Esophagus muscularis mucosa (tissue), 3 donors: ENCODE measurements at regions not wholly inside any gene's neighbourhood (a gene's known extent, or its start where the extent isn't known, plus 50 kb on each side); places are given as distances from the start of the nearest gene placed in this dataset.

ENCODE experiments used
- CTCF ChIP-seq, 3 experiments: fragments of 200-600 bp in 2 of 3; fragments of 450-650 bp in 1 of 3; sonication (generic) in 2 of 3; IDR thresholded peaks; one replicate each; pipeline ENCODE4 v1.5.1; 2017 to 2019; ENCODE audit warnings: antibody characterized with exemption in 3 of 3, mild to moderate bottlenecking in 2 of 3, moderate library complexity in 1 of 3
- POLR2A ChIP-seq: fragments of 450-650 bp; IDR thresholded peaks from one replicate; pipeline ENCODE4 v1.6.1; 2017; ENCODE audit warnings: antibody characterized with exemption, moderate library complexity, mild to moderate bottlenecking, low read depth
- POLR2AphosphoS5 ChIP-seq, 2 donors: sonication (generic); formaldehyde crosslinking; IDR thresholded peaks; one replicate each; pipeline ENCODE4 v1.6.1; 2017; ENCODE audit warnings: antibody characterized with exemption in 2 of 2

GRCh38 chr2:176910828-176911227, 301.8 kb upstream of the HNRNPA3 start:
- TF ChIP-seq POLR2A (no peak), CTCF (IDR thresholded peaks at IDR 0.05) (no peak), POLR2AphosphoS5 (IDR thresholded peaks at IDR 0.05) (no peak)
